ENCODE measurements at regions not wholly inside any gene's neighbourhood (a gene's known extent, or its start where the extent isn't known, plus 50 kb on each side); places are given as distances from the start of the nearest gene placed in this dataset.
"Not testable (repeated sequence)": the region's sequence is repeated elsewhere in the genome, so short reads cannot be mapped to it uniquely, and the experiment has no call there.

GRCh38 chr14:41047763-41048162, 558.9 kb upstream of the LRFN5 start:
- no peak for ATAC-seq
- DNase-seq, result no peak
- Mint-ChIP-seq H3K4me1 (ENCODE audit: low read depth) (no peaks in the 10 kb centered on the region), H3K9me3 (no peaks in the 10 kb centered on the region), H3K36me3 (ENCODE audit: insufficient read depth) (no peaks in the 10 kb centered on the region), H3K27me3 (ENCODE audit: low read depth) (no peaks in the 10 kb centered on the region), H3K4me3 (no peak overlapping the region)

GRCh38 chr14:41037388-41037787, 569.3 kb upstream of the LRFN5 start:
- Mint-ChIP-seq H3K4me1 (ENCODE audit: low read depth) (no peaks in the 10 kb centered on the region), H3K36me3 (ENCODE audit: insufficient read depth) (no peaks in the 10 kb centered on the region), H3K9me3 (peaks cover 3% of the 10 kb centered on the region), H3K27me3 (ENCODE audit: low read depth) (no peaks in the 10 kb centered on the region), H3K4me3 (no peak overlapping the region)
- ATAC-seq, result no peak
- DNase-seq, result no peak

GRCh38 chr14:41034969-41035368, 571.7 kb upstream of the LRFN5 start:
- Mint-ChIP-seq H3K4me3 (no peak overlapping the region), H3K36me3 (ENCODE audit: insufficient read depth) (no peaks in the 10 kb centered on the region), H3K27me3 (ENCODE audit: low read depth) (no peaks in the 10 kb centered on the region), H3K4me1 (ENCODE audit: low read depth) (no peaks in the 10 kb centered on the region), H3K9me3 (peaks cover 7% of the 10 kb centered on the region)
- DNase-seq, result no peak
- ATAC-seq, result no peak

GRCh38 chr14:41022932-41023331, 583.7 kb upstream of the LRFN5 start:
- Mint-ChIP-seq H3K36me3 (ENCODE audit: insufficient read depth) (no peaks in the 10 kb centered on the region), H3K27me3 (ENCODE audit: low read depth) (no peaks in the 10 kb centered on the region), H3K4me3 (no peak overlapping the region), H3K9me3 (peaks cover 7% of the 10 kb centered on the region), H3K4me1 (ENCODE audit: low read depth) (no peaks in the 10 kb centered on the region)
- DNase-seq, result no peak
- ATAC-seq, result no peak

- H3K36me3 Mint-ChIP-seq (ENCODE audit: insufficient read depth), result no peaks in the 10 kb centered on the region
- ATAC-seq, result no peak
- H3K4me1 Mint-ChIP-seq (ENCODE audit: low read depth), result no peaks in the 10 kb centered on the region
- DNase-seq, result no peak
- H3K9me3 Mint-ChIP-seq, result peaks cover 4% of the 10 kb centered on the region
- H3K27me3 Mint-ChIP-seq (ENCODE audit: low read depth), result no peaks in the 10 kb centered on the region
- H3K4me3 Mint-ChIP-seq, result no peak overlapping the region
Measured at GRCh38 chr14:41016213-41016612, 590.5 kb upstream of the LRFN5 start.

GRCh38 chr14:41000350-41000749, 606.3 kb upstream of the LRFN5 start:
- no peak for ATAC-seq
- no peaks in the 10 kb centered on the region for H3K27me3 Mint-ChIP-seq (ENCODE audit: low read depth)
- no peaks in the 10 kb centered on the region for H3K4me1 Mint-ChIP-seq (ENCODE audit: low read depth)
- H3K9me3 Mint-ChIP-seq, result peaks cover 7% of the 10 kb centered on the region
- DNase-seq, result no peak
- no peaks in the 10 kb centered on the region for H3K36me3 Mint-ChIP-seq (ENCODE audit: insufficient read depth)
- H3K4me3 Mint-ChIP-seq, result no peak overlapping the region

- no peaks in the 10 kb centered on the region for H3K4me1 Mint-ChIP-seq (ENCODE audit: low read depth)
- peaks cover 33% of the 10 kb centered on the region for H3K9me3 Mint-ChIP-seq
- ATAC-seq (no peak), DNase-seq (no peak)
- no peaks in the 10 kb centered on the region for H3K27me3 Mint-ChIP-seq (ENCODE audit: low read depth)
- no peaks in the 10 kb centered on the region for H3K36me3 Mint-ChIP-seq (ENCODE audit: insufficient read depth)
- H3K4me3 Mint-ChIP-seq, result no peak overlapping the region
Measured at GRCh38 chr14:40989260-40989659, 617.4 kb upstream of the LRFN5 start.

GRCh38 chr14:40987481-40987880, 619.2 kb upstream of the LRFN5 start:
- ATAC-seq (no peak), DNase-seq (no peak)
- H3K36me3 Mint-ChIP-seq (ENCODE audit: insufficient read depth), result no peaks in the 10 kb centered on the region
- no peaks in the 10 kb centered on the region for H3K27me3 Mint-ChIP-seq (ENCODE audit: low read depth)
- H3K4me3 Mint-ChIP-seq, result no peak overlapping the region
- no peaks in the 10 kb centered on the region for H3K4me1 Mint-ChIP-seq (ENCODE audit: low read depth)
- H3K9me3 Mint-ChIP-seq, result peaks cover 27% of the 10 kb centered on the region

GRCh38 chr14:40986655-40987054, 620.0 kb upstream of the LRFN5 start:
- peaks cover 24% of the 10 kb centered on the region for H3K9me3 Mint-ChIP-seq
- no peaks in the 10 kb centered on the region for H3K27me3 Mint-ChIP-seq (ENCODE audit: low read depth)
- H3K4me1 Mint-ChIP-seq (ENCODE audit: low read depth), result no peaks in the 10 kb centered on the region
- no peak for ATAC-seq
- H3K4me3 Mint-ChIP-seq, result no peak overlapping the region
- DNase-seq, result no peak
- no peaks in the 10 kb centered on the region for H3K36me3 Mint-ChIP-seq (ENCODE audit: insufficient read depth)

- no peak for ATAC-seq
- Mint-ChIP-seq H3K4me3 (no peak overlapping the region), H3K36me3 (ENCODE audit: insufficient read depth) (no peaks in the 10 kb centered on the region), H3K27me3 (ENCODE audit: low read depth) (no peaks in the 10 kb centered on the region), H3K4me1 (ENCODE audit: low read depth) (no peaks in the 10 kb centered on the region), H3K9me3 (peaks cover 21% of the 10 kb centered on the region)
- no peak for DNase-seq
Measured at GRCh38 chr14:40985584-40985983, 621.1 kb upstream of the LRFN5 start.

GRCh38 chr14:40983604-40984003, 623.1 kb upstream of the LRFN5 start:
- Mint-ChIP-seq H3K4me3 (no peak overlapping the region), H3K9me3 (peaks cover 9% of the 10 kb centered on the region), H3K36me3 (ENCODE audit: insufficient read depth) (no peaks in the 10 kb centered on the region), H3K4me1 (ENCODE audit: low read depth) (no peaks in the 10 kb centered on the region), H3K27me3 (ENCODE audit: low read depth) (no peaks in the 10 kb centered on the region)
- no peak for DNase-seq
- ATAC-seq, result no peak

GRCh38 chr14:40981247-40981646, 625.4 kb upstream of the LRFN5 start:
- DNase-seq (no peak), ATAC-seq (no peak)
- peaks cover 2% of the 10 kb centered on the region for H3K9me3 Mint-ChIP-seq
- no peaks in the 10 kb centered on the region for H3K36me3 Mint-ChIP-seq (ENCODE audit: insufficient read depth)
- H3K4me3 Mint-ChIP-seq, result no peak overlapping the region
- H3K27me3 Mint-ChIP-seq (ENCODE audit: low read depth), result no peaks in the 10 kb centered on the region
- no peaks in the 10 kb centered on the region for H3K4me1 Mint-ChIP-seq (ENCODE audit: low read depth)

- not testable (repeated sequence) for H3K4me1 Mint-ChIP-seq (ENCODE audit: low read depth); H3K4me3 Mint-ChIP-seq; ATAC-seq; H3K27me3 Mint-ChIP-seq (ENCODE audit: low read depth); DNase-seq; H3K36me3 Mint-ChIP-seq (ENCODE audit: insufficient read depth); H3K9me3 Mint-ChIP-seq
Measured at GRCh38 chr14:40960257-40960656, 646.4 kb upstream of the LRFN5 start.

- DNase-seq, result no peak
- ATAC-seq, result no peak
- H3K4me3 Mint-ChIP-seq, result no peak overlapping the region
- H3K4me1 Mint-ChIP-seq (ENCODE audit: low read depth), result no peaks in the 10 kb centered on the region
- no peaks in the 10 kb centered on the region for H3K9me3 Mint-ChIP-seq
- no peaks in the 10 kb centered on the region for H3K27me3 Mint-ChIP-seq (ENCODE audit: low read depth)
- no peaks in the 10 kb centered on the region for H3K36me3 Mint-ChIP-seq (ENCODE audit: insufficient read depth)
Measured at GRCh38 chr14:40955131-40955505, 651.6 kb upstream of the LRFN5 start.

GRCh38 chr14:40954448-40955130, 652.1 kb upstream of the LRFN5 start:
- not testable (repeated sequence) for H3K27me3 Mint-ChIP-seq (ENCODE audit: low read depth); H3K4me1 Mint-ChIP-seq (ENCODE audit: low read depth); H3K4me3 Mint-ChIP-seq; H3K9me3 Mint-ChIP-seq; ATAC-seq; H3K36me3 Mint-ChIP-seq (ENCODE audit: insufficient read depth); DNase-seq

GRCh38 chr14:40944521-40944920, 662.2 kb upstream of the LRFN5 start:
- H3K4me3 Mint-ChIP-seq, result no peak overlapping the region
- peaks cover 12% of the 10 kb centered on the region for H3K9me3 Mint-ChIP-seq
- no peaks in the 10 kb centered on the region for H3K36me3 Mint-ChIP-seq (ENCODE audit: insufficient read depth)
- DNase-seq (no peak), ATAC-seq (no peak)
- no peaks in the 10 kb centered on the region for H3K4me1 Mint-ChIP-seq (ENCODE audit: low read depth)
- H3K27me3 Mint-ChIP-seq (ENCODE audit: low read depth), result no peaks in the 10 kb centered on the region
